ENCODE measurements at regions not wholly inside any gene's neighbourhood (a gene's known extent, or its start where the extent isn't known, plus 50 kb on each side); places are given as distances from the start of the nearest gene placed in this dataset.

DNA sequence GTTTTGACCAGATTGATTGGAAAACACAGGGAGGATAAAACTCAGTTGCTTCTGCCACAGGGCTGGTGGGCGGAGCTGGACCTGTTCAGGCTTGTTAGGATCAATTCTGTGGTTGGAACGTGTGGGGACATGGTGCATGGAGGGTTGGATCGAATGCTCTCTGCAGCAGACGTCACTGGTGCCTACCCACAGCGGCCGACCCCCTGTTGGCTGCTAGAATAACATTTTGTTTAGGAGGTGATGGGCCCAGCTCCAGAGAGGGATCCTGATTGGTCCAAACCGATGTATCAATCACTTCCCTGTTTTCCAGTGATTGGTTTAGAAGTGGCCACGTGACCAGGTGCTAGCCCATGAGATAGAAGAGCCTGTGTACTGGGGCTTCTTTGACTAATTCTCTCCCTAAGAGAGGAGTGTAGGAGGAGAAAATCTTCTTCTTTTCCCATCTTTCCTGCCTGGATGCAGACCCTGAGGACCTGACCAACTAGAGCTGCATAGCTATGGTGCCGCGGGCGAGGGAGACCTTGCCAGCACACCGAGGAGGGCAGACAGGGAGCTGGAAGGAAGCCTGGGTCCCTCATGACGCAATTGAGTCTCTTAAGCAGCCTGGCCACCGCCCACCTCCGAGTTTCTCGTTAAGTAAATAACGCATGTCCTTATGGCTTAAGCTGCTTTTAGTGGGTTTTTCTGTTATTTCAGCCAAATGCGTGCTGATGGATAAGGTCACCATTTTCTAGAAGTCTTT is 163.5 kb downstream of the AACS start:
- DNase-seq: no peak

DNA sequence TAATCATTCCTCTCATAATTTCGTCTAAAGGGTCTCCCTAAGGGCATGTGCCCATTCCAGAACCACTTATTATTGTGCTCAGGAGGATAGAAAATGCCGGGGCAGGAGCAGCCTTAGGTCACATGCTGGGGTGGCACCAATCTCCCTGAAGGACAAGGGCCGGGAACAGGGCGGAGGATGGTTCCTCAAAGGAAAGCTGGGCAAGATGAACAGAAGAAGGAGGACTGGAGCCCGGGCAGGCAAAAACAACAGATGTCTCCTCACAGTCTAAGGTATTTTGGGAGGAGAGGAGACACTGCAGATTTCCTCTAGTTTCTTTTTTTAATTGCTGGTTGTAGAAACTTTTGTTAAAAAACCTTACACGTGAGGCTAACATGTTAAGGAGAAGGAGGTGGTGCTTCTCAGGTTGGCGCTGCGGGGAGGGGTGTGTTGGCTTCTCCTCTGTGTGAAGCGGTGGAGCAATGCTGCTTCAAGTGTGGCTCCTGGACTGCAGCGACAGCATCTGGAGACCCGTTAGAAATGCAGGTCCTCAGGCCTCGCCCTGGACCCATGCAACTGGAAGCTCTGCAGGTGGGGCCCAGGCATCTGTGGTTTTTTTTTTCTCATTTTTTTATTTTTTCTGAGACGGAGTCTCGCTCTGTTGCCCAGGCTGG is 164.8 kb downstream of the AACS start:
- DNase-seq: no peak

DNA sequence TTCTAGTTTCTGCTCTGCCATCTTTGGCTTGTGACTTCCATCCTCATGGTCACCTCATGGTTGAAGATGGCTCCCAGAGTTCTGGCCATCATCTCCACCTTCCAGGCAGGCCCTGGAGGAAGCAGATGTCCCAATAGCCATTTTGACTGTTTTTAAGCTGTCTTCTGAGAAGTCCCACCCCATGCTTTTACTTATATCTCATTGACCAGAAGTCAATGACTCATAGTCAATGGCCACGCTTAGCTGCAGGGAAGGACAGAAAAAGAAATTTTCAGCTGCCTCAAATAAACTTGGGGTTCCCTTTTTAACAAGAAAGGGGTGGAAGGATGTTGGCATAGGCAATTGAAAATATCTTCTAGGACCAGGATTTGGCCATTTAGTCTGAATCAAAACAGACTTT is 168.1 kb downstream of the AACS start:
- DNase-seq: no peak

DNA sequence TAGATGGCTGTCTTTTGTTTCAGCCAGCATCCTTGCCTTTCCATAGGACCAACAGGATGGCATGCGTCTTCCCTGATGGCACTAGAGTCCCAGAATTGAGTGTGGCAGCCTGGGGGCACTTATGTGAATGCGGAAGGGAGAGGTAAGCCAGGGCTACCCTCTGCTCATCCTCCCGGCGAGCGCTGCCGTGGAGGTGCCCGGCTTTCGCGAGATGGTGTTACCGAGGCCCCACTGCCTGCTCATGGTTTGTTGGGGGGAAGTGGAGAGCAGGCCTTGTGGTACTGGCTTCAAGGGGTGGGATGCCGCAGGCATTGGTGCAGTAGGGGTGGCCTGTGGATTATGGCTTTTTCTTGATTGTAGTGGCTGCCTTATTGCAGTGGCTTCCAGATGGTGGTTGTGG is 174.3 kb downstream of the AACS start:
- DNase-seq: no peak

DNA sequence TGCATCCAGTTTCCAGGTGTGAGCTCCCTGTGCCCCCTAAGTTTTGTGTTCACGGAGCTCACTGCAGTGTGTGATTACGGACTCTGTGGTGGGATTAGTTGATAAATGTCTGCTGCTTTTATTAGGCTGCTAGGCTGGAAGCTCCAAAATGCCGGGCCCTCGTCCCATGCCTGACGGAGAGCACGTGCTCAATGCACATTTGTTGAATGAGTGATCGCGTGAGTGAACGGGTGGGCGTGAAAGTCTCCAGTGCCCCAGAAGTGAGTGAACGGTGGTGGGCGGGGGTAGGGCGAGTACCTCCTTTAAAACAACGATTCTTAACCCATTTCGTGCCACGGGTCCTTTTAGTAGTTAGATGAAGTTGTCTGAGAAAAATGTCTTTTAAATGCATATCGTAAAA is 175.5 kb downstream of the AACS start:
- DNase-seq: no peak

DNA sequence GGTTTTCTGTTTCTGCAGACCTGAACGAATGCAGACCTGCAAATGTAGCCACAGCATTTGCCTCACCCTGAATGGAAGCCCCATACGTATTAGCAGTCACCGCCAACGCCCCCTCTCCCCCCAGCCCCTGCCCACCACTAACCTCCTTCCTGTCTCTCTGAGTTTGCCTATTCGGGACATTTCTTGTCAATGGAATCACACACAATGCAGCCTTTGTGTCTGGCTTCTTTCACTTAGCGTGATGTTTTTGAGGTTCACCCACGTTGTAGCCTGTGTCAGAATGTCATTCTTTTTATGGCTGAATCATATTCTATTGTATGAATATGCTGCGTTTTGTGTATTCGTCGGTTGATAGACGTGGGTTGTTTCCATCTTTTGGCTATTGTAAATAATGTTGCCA is 178.6 kb downstream of the AACS start:
- DNase-seq: no peak

DNA sequence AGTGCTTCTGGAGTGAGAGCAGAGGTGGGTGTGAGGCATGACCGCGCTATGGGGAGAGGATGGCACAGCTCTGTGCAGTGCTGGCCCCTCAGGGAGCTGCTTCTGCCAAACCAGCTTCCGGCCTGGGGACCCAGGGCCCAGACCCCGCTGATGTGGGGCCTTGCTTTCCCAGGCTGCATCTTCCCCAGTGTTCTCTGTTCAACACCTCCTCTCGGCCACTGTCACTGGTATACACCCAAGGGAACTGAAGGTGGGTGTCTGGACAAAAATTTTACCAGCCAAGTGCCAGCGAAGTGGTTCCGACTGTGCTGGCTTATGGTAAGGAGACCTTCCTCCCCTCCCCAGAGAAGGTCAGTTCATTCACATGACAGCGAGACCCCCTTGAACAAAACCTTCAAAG is 179.1 kb downstream of the AACS start:
- DNase-seq: no peak

DNA sequence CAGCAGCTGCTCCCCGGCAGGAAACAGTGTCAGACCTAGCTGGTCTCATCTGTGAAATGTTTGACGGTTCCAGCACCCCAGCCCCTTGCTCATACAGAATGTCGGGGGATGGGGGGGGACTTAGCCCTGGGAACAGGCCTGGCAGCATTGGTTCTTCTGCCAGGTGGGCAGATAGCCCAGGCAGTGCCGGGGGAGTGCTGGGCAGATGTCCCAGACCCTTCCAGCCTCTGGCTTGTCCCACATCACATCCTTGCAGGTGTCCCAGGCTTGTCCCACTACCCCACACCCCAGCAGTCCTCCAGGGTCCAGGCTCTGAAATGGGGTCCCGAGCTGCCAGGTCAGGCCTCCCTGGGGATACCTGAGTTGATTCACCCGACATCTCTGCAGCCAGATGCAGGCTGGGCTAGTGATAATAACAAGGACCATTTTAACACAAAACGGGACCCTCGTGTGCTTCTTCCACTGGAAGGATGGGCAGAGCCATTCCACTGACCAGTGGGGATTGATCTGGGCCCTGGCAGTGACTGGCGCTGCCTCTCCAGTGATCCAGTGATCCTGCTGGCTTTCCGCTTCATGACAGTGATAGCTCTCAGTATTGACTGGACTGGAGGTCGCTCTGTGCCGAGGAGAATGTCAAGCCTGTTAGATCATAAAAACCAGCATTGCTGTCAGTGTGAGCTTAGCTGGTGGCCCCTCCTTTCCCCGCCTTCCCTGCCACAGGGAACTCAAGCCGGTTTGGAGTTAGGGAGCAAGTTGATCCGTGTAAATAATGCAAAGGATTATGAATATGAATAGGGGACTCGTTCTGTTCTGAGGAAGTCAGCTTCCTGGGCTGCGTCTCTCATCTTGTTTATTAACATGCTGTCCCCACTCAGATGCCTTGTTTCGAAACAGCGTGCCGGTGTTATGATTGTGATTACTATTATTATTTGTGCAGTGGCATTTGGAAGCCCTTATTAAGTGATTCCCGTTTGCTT is 180.6 kb downstream of the AACS start:
- DNase-seq: no peak

DNA sequence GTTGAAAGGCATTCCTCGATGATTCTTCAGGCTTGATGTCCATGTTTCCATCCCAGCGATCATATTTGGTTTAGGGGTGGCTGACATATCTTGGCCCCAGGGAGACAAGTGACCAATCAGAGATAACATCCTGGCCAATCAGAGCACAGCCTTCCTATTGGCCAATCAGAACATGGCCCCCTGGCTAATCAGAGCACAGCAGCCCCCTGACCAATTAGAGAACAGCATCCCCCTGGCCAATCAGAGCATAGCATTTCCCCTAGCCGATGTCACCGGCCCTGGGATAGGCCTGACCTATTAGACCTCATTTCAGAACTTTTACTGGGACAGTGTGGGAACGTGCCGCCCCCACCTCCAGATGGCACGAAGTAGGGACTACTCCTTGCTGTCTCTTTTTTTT is 182.2 kb downstream of the AACS start:
- DNase-seq: no peak

DNA sequence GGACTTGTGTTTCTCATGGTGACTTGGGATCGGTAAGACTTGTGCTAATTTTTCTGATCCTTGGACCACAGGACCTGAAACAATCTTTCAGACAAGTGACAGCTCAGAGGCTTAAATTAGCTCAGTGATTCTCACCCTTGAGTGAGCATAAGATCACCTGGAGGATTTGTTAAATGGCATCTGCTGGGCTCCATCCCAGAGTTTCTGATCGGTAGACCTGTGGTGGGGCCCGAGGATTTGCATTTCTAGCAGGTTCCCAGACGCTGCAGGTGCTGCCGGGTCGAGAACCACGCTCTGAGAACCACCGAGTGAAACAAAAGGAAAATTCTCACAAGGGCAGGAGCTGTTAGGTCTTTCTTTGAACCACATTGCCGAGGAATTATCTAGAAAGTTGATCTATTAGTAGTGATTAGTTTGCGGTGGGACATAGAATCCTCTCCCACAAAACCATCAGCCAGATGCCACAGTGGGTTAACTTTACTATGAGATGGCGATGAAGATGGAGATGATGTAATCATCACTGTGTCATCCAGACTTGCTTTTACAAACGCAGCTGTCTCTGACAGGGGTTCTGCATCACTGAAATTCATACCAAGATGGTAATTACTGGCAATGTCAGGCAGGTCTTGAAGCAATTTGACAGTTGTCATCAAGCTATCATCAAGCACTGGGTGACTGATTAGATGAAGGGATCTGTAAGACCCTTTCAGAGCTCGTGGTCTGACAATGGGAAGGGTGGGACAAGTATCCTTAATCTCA is 184.0 kb downstream of the AACS start:
- no peak for DNase-seq

DNA sequence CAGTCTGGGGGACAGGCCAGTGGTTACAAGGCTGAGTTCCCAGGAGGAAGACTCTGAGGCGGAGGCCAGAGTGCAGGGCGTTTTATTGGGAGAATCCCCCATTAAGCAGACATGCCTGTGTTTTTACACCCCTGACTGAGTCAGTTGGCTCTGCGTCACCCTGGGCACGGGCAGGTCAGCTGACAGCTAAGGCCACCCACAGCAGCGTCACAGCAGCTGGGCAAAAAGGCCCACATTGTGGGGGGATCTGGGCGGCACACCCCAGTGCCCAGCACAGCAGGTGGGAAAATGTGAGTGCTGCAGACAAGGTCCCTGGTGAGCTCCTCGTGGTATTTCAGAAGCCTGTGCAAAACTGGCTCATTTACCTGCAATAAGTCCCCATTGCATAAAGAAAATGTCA is 184.7 kb downstream of the AACS start:
- DNase-seq: no peak

DNA sequence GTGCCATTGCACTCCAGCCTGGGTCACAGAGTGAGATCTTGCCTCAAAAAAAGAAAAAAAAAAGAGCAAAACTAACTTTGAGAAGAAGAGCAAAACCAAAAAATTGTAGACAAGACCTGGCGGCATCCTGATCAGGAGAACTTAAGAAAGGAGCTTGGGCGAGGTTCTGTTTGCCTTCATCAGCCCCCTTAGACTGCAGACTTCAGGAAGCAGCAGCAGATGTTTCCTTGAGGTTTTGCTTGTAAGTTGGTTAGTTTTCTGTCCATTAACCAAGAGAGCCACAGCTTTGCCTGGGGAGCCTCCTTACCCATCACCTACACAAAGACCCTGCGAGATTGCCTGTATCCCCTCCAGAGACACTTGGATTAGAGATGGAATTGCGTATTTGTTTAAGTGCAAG is 189.0 kb downstream of the AACS start:
- no peak for DNase-seq

DNA sequence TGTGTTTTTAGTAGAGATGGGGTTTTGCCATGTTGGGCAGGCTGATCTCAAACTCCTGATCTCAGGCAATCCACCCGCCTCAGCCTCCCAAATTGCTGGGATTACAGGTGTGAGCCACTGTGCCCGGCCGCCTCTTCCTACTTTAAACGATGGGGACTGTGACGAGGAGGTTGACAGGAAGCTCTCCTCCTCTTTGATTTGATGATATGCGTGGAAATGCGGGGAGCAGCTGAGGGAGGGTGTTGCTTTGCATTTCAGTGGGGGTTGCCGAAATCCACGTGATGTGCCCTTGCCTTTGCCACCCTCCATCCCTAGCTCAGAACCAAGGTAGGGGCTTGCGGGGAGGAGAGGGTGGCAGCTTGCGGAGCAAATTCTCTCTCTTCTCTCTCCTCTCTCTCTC is 189.6 kb downstream of the AACS start:
- no peak for DNase-seq

DNA sequence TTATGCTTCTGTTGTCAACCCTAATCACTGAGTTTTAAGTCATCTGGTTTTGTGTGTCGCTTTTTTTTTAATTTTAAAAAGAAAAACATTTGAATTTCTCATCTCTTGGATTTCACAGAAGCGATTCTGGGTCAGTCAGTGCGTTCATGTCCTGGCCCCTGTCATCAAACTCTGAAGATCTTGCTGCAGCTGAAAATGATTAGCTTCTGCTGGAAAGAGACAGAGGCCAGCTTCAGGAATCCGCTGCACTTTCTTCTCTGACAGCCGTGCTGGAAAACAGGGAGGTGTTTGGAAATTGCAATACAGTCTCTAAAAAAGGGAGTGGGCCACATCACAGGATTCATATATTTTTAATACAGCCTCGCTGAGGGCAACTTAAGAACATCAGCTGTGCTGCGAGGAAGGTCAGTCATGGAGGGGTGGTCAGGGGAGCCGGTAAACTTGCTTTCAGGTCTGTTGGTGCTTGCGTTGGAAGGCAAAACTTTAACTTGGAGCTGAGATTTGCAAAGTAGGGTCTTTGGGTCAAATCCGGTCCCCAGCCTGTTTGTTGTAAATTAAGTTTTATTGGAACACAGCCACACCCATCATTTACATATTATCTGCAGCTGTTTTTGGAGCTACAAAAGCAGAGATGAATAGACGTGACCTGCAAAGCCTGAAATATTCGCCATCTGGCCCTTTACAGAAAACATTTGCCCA is 190.8 kb downstream of the AACS start:
- no peak for DNase-seq

DNA sequence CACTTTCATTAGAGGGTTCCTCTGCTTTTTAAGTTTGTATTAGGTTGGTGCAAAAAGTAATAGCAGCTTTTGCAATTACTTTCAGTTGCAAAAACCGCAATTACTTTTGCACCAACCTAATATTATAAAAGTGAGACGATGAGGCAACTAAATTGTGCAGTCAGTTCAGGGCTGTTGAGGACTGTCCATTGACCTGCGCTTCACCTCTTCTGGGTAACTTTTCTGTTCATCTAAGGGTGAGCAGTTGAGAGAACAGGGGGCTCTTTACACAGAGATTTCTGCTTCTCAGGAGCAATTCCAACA is 191.3 kb downstream of the AACS start:
- no peak for DNase-seq

DNA sequence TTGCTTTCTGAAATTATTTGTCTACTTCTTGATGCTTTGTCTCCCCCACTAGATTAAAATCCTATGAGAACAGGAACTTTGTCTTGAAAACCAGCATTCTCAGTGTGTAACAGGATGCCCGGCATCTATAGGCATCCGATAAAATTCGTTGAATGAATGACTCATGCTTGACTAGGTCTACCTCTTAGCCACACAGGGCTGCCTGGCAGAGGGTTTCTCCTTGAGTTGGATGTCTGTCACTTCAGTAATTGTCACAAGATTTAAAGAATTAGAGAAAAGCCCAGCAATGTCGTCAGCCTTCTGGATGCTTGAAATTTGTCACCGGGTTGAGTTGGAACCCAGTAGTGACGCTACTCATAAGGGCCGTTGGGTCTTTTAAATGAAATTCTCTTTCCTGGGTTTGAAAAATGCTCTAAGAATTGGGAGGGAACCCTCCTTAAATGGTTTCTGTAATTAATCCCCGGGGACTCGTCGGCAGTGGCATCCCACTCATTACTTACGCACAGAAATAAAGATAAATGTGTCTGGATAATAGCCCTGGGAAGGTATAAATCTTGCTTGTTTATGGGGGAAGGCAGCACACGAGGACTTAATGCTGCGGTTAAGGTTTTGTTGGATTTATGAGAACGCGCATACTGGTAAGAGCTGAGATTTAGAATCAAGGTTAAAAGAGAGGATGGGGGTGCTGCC is 194.1 kb downstream of the AACS start:
- DNase-seq: no peak

DNA sequence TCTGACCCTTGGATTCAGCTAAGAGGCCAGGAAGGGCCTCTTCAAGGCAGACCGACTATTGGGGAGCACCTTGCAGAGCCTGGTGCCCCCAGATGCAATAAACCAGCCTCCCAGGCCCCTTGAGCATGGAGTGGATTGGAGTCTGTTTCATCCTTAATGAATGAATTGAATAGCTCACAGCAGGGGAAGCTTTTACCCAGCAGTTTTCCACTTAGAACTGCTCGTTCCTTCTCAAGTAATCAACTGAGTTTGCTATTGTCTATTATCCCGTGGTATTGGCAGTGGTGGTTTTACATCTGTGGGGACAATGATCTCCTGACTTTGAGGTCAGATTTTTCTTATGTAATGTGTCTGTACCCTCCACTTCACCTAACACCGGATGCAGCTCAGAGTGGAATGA is 197.6 kb downstream of the AACS start:
- DNase-seq: no peak

DNA sequence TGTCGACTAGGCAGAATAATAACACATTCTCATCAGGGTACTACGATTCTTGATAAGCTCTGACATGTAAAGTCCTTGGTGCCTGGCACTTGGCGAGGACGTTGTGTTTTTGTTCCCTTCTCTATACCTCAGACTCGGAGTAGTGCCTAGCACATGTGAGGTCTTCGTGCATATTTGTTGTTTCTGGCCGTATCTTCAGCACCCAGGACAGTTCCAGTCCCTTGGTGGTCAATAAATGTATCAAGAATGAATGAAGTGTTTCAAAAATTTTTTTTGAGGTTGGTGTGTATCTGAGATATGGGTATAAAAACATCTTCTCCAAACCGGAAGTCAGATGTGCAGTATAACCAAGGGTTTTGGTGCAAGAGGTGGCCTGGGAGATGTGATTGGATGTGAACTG is 198.2 kb downstream of the AACS start:
- no peak for DNase-seq

DNA sequence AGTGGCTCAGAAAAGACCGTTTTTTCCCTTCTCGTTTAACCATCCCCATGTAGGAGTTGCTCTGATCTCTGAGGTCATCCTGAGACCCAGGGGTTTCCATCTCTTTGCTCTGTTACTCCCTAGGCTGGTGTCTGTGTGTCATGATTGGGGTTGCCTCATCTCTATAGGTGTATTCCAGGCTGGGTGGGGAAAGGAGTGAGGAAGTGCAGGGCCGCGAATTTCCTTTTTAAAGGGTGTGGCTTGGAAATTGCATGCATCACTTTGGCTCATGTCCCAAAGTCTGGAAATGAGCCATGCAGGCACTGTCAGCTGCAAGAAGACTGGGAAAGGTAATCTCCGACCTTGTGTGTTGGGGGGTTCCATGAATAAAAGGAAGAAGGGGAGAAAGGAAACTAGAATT is 201.9 kb downstream of the AACS start:
- no peak for DNase-seq

DNA sequence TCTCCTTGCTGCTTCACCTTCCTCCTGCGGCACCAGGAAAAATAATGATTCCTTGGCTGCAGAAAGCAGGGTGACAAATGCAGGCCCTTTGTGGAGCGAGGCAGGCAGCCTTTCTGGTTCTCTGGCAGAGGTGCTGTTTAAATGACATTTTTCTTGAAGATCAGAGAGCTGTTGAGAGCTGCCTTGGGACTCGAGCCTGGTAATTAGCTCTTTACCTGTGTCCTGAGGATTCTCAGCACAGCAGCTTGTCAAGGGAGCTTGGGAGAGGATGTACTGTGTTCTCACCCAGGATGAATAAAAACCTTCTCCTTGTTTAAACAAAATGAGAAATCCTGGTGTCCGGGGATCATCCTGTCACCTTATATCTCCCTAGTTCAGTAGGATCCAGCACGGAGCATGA is 204.0 kb downstream of the AACS start:
- DNase-seq: no peak

DNA sequence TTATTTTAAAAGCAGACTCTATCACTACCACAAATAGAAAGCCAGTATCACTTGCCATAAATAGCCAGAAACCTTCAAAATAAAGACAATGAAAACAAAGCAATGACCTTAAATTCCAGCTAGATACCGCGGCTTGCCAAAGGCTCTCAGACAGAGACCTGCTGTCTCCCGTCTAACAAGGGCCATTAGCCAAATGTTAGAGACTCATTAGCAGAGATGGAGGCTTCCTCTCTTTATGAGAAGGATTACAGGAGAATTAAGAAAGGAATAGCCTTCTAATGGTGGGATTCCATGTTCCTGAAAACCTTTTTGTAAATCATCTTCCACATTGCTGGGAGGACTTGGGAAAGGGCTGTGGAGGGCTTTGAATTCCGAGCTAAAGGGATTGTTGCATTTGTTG is 206.7 kb downstream of the AACS start:
- DNase-seq: peak; percentile 59

DNA sequence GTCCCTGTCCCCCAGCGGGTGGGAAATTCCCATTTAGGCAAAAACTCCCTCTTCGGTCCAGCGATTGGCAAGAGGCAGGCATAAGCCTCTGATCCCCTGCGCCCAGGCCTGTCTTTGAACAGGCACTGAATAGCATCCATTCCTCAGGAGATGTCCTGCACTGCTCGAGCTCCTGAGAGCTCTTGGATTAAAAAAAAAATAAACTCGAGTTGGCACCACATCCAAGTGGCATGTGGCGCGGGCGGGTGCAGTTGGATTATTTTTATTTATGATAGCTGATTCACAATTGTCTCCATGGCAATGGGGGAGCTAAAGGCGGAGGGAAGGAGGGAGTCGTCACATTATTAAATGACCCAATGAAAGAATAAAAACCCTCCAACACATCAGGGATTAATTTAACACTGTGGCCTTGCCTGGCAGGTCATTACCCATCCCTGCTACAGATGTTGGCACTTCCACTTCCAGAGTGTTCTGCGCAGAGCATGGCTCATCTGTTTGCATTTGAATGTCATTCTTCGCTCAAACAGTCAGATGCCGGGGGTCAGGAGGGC is 207.2 kb downstream of the AACS start:
- DNase-seq: peak; percentile 55

Data from NCI-H1694 (cell line).